H1 (cell line): ENCODE measurements at regions not wholly inside any gene's neighbourhood (a gene's known extent, or its start where the extent isn't known, plus 50 kb on each side); places are given as distances from the start of the nearest gene placed in this dataset.

Experiments used
- ATF3 ChIP-seq: IDR thresholded peaks from 2 replicates; pipeline ENCODE4 v1.6.1; 2011; ENCODE audit warnings: low read depth, mild to moderate bottlenecking, low read length; ENCODE audit not compliant: insufficient read depth
- BRCA1 ChIP-seq: IDR thresholded peaks from 2 replicates; pipeline ENCODE4 v1.6.1; 2012; ENCODE audit warnings: low read depth, low read length, improper control_type of control experiment
- CBX5 ChIP-seq: fragments of 300-800, 300-1000 bp; sonication (generic); IDR thresholded peaks from 2 replicates; pipeline ENCODE4 v1.7.1; 2016; ENCODE audit warnings: antibody characterized with exemption, low read length, low read depth
- CBX8 ChIP-seq: fragments of 300-800, 300-1000 bp; sonication (generic); IDR thresholded peaks from 2 replicates; pipeline ENCODE4 v1.7.1; 2016; ENCODE audit warnings: low read depth, low read length, borderline replicate concordance
- CTCF ChIP-seq, 3 experiments: IDR thresholded peaks; 1 replicate in 2 of 3; 2 replicates in 1 of 3; pipeline versions ENCODE4 v1.5.1 to v1.6.1; 2011; ENCODE audit warnings: low read length in 3 of 3, mild to moderate bottlenecking in 3 of 3, inconsistent platforms in 2 of 3, low read depth in 1 of 3, moderate library complexity in 1 of 3; ENCODE audit not compliant: insufficient read depth in 1 of 3; ENCODE audit errors: control extremely low read depth in 1 of 3
- EZH2 ChIP-seq: fragments of 200-600 bp; sonication (generic); IDR thresholded peaks from 2 replicates; pipeline ENCODE4 v1.7.1; 2012; ENCODE audit warnings: low read depth, mild to moderate bottlenecking, moderate library complexity, low read length, inconsistent platforms; ENCODE audit not compliant: severe bottlenecking
- MAX ChIP-seq: IDR thresholded peaks from 2 replicates; pipeline ENCODE4 v1.6.1; 2012; ENCODE audit warnings: inconsistent platforms
- PHF8 ChIP-seq: fragments of 200-600 bp; sonication (generic); conservative IDR thresholded peaks from 2 replicates; pipeline ENCODE4 v1.7.1; 2012; ENCODE audit warnings: low read depth, mild to moderate bottlenecking, inconsistent platforms, low read length, moderate library complexity
- POLR2A ChIP-seq, 2 experiments: IDR thresholded peaks; 1 replicate in 1 of 2; 2 replicates in 1 of 2; pipeline ENCODE4 v1.6.1; 2011; ENCODE audit warnings: low read depth in 2 of 2, low read length in 2 of 2, mild to moderate bottlenecking in 2 of 2; ENCODE audit errors: control extremely low read depth in 1 of 2
- POLR2AphosphoS5 ChIP-seq: IDR thresholded peaks from 2 replicates; pipeline ENCODE4 v1.6.1; 2011; ENCODE audit warnings: low read depth, low read length
- SIN3A ChIP-seq, 2 experiments: IDR thresholded peaks in 1 of 2; conservative IDR thresholded peaks in 1 of 2; 2 replicates each; pipeline ENCODE4 v1.6.1; 2011 to 2012; ENCODE audit warnings: low read length in 2 of 2, improper control_type of control experiment in 1 of 2, low read depth in 1 of 2, mild to moderate bottlenecking in 1 of 2
- TCF12 ChIP-seq: IDR thresholded peaks from 2 replicates; pipeline ENCODE4 v1.6.1; 2011; ENCODE audit warnings: low read depth, mild to moderate bottlenecking, low read length
- TEAD4 ChIP-seq: IDR thresholded peaks from 2 replicates; pipeline ENCODE4 v1.6.1; 2012; ENCODE audit warnings: low read depth, low read length, inconsistent platforms, mixed read lengths
- USF2 ChIP-seq: IDR thresholded peaks from 2 replicates; pipeline ENCODE4 v1.6.1; 2011; ENCODE audit warnings: low read length, improper control_type of control experiment

DNA sequence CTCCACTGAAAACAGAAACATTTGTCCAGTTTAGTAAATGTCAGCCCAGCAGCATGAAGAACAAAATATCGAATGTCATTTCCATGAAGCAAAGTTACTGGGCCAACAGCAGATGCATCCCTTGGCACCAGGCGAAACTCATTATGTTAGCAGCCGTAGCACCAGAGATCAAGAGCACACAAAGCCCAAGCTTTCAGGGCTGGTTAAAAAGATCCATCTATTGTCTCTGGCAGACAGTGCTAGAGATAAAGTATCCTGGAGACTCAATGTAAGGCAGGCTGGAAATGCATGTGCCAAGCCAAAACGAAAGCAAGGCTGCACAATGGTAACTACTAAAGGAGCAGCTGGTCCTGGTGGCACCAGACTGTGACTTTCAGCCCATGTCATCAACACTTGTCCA is 120.3 kb upstream of the PLEKHG7 start:
- TF ChIP-seq MAX (no peak), POLR2A (IDR thresholded peaks at IDR 0.05; ENCODE audit: control extremely low read depth in 1 of 2, low read depth in 2 of 2, low read length in 2 of 2) (no peak), PHF8 (no peak), CTCF (IDR thresholded peaks at IDR 0.05; ENCODE audit: control extremely low read depth in 1 of 3, insufficient read depth in 1 of 3, low read depth in 1 of 3, low read length in 3 of 3) (no peak), TCF12 (no peak), CBX8 (no peak), TEAD4 (no peak), ATF3 (no peak), SIN3A (conservative IDR thresholded peaks at IDR 0.05 in 1 of 2, IDR thresholded peaks at IDR 0.05 in 1 of 2; ENCODE audit: low read depth in 1 of 2, low read length in 2 of 2) (no peak), POLR2AphosphoS5 (no peak), CBX5 (no peak), USF2 (no peak), BRCA1 (no peak), EZH2 (no peak)
